Fibroblast of lung (primary cell): ENCODE measurements at regions not wholly inside any gene's neighbourhood (a gene's known extent, or its start where the extent isn't known, plus 50 kb on each side); places are given as distances from the start of the nearest gene placed in this dataset.

Experiments used
- EZH2 ChIP-seq: IDR thresholded peaks from 2 replicates; pipeline ENCODE4 v1.5.1; 2012; ENCODE audit warnings: low read length, control low read depth, mild to moderate bottlenecking; ENCODE audit errors: missing control alignments
- TF ChIP-seq, protein P1 (sequence below), 2 donors: IDR thresholded peaks in 1 of 2; conservative IDR thresholded peaks in 1 of 2; 1 replicate in 1 of 2; 2 replicates in 1 of 2; pipeline ENCODE4 v1.5.1; 2011 to 2012; ENCODE audit warnings: low read length in 2 of 2, control low read depth in 1 of 2, inconsistent platforms in 1 of 2, low read depth in 1 of 2, mild to moderate bottlenecking in 1 of 2

DNA sequence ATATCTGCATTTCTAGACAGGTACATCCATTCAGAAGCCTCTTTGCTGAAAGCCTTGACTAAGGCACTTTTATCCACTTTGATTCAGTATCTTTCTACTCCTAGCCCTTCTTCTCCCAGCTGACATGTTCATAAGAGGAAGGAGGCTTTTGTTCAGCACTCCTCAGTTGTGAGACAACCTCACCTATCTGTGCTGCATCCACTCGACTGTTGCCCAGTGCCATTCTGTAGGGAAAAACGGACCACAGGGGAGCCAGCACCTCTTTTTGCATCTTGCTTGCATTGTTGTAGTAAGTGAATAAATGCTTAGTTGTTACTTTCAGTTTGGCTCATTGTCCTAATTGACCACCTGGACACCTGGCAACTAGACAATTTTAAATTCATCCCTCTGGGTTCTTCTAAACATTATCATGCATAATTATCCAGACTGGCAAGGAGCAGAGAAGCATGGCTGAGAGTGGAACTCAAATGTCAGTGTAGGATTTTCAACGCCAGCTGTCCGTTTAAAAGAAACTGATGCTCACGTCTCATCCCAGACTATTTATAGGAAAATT lies 83.8 kb upstream of the BOD1L1 start:
- TF ChIP-seq, protein P1, sequence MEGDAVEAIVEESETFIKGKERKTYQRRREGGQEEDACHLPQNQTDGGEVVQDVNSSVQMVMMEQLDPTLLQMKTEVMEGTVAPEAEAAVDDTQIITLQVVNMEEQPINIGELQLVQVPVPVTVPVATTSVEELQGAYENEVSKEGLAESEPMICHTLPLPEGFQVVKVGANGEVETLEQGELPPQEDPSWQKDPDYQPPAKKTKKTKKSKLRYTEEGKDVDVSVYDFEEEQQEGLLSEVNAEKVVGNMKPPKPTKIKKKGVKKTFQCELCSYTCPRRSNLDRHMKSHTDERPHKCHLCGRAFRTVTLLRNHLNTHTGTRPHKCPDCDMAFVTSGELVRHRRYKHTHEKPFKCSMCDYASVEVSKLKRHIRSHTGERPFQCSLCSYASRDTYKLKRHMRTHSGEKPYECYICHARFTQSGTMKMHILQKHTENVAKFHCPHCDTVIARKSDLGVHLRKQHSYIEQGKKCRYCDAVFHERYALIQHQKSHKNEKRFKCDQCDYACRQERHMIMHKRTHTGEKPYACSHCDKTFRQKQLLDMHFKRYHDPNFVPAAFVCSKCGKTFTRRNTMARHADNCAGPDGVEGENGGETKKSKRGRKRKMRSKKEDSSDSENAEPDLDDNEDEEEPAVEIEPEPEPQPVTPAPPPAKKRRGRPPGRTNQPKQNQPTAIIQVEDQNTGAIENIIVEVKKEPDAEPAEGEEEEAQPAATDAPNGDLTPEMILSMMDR (conservative IDR thresholded peaks at IDR 0.05 in 1 of 2, IDR thresholded peaks at IDR 0.05 in 1 of 2; ENCODE audit: low read depth in 1 of 2, low read length in 2 of 2): no peak
- TF ChIP-seq EZH2: no peak
